Endodermal cell (in vitro differentiated cells): ENCODE measurements at regions not wholly inside any gene's neighbourhood (a gene's known extent, or its start where the extent isn't known, plus 50 kb on each side); places are given as distances from the start of the nearest gene placed in this dataset.

Experiments used
- DNase-seq: peaks from one replicate; pipeline ENCODE4 v3.0.0-alpha.2; 2017
- H3K27ac ChIP-seq: 2 replicates; pipeline ENCODE4 v1.5.1; 2013; ENCODE audit warnings: mild to moderate bottlenecking, low read depth, low read length, moderate library complexity
- H3K27me3 ChIP-seq: 2 replicates; pipeline ENCODE4 v1.6.1; 2013; ENCODE audit warnings: mild to moderate bottlenecking, low read length, moderate library complexity; ENCODE audit not compliant: insufficient read depth, control insufficient read depth, poor library complexity, severe bottlenecking
- H3K36me3 ChIP-seq: 2 replicates; pipeline ENCODE4 v1.7.0; 2013; ENCODE audit warnings: mild to moderate bottlenecking, low read length, moderate library complexity; ENCODE audit not compliant: control insufficient read depth, insufficient read depth
- H3K4me1 ChIP-seq: one replicate; pipeline ENCODE4 v1.7.0; 2013; ENCODE audit warnings: low read length; ENCODE audit not compliant: control insufficient read depth, insufficient read depth
- H3K4me3 ChIP-seq: 2 replicates; pipeline ENCODE4 v1.5.1; 2013; ENCODE audit warnings: mild to moderate bottlenecking, low read length, moderate library complexity
- H3K9ac ChIP-seq: 2 replicates; pipeline ENCODE4 v1.6.1; 2013; ENCODE audit warnings: mild to moderate bottlenecking, low read length, moderate library complexity; ENCODE audit not compliant: poor library complexity, severe bottlenecking; ENCODE audit errors: extremely low read depth
- H3K9me3 ChIP-seq: 2 replicates; pipeline ENCODE4 v1.6.1; 2013; ENCODE audit warnings: mild to moderate bottlenecking, low read length, moderate library complexity; ENCODE audit not compliant: control insufficient read depth
- H3K27ac Mint-ChIP-seq: 2 replicates; pipeline ENCODE4 v1.8.0; 2020; ENCODE audit warnings: mixed read lengths
- H3K27me3 Mint-ChIP-seq: 2 replicates; pipeline ENCODE4 v1.8.0; 2021; ENCODE audit warnings: mild to moderate bottlenecking, mixed read lengths; ENCODE audit not compliant: insufficient read depth
- H3K36me3 Mint-ChIP-seq: 2 replicates; pipeline ENCODE4 v1.8.0; 2020; ENCODE audit warnings: low read depth, mixed read lengths
- H3K4me1 Mint-ChIP-seq: 2 replicates; pipeline ENCODE4 v1.8.0; 2020; ENCODE audit warnings: mixed read lengths
- H3K4me3 Mint-ChIP-seq: 2 replicates; pipeline ENCODE4 v1.8.0; 2020; ENCODE audit warnings: mild to moderate bottlenecking, moderate library complexity, mixed read lengths
- H3K9me3 Mint-ChIP-seq: 2 replicates; pipeline ENCODE4 v1.8.0; 2020; ENCODE audit warnings: mild to moderate bottlenecking, mixed read lengths
- CTCF ChIP-seq: fragments of 200-600 bp; sonication (generic); conservative IDR thresholded peaks from 2 replicates; pipeline ENCODE4 v1.5.0; 2021; ENCODE audit warnings: antibody characterized with exemption, mild to moderate bottlenecking
- WGBS, 2 experiments: methylation state at CpG; one replicate each; pipeline versions ENCODE4 v1.1.5 to v1.1.7; 2013; ENCODE audit warnings: missing lambda C conversion rate in 2 of 2, mixed read lengths in 1 of 2; ENCODE audit not compliant: insufficient coverage in 1 of 2, insufficient read length in 1 of 2; 5-methylcytosine and 5-hydroxymethylcytosine counted together

- no peak for DNase-seq
- Histone ChIP-seq H3K27ac (no peak overlapping the region), H3K27me3 (no peaks in the 10 kb centered on the region), H3K36me3 (no peaks in the 10 kb centered on the region), H3K9me3 (peaks cover 5% of the 10 kb centered on the region), H3K4me1 (no peaks in the 10 kb centered on the region), H3K9ac (no peak overlapping the region), H3K4me3 (no peak overlapping the region)
- no peak overlapping the region for H3K4me3 Mint-ChIP-seq
- TF ChIP-seq CTCF: no peak
- no peaks in the 10 kb centered on the region for H3K27me3 Mint-ChIP-seq
- WGBS, 2 experiments: 86 to 92% methylated on average over 7 to 8 of the region's 8 CpGs
- no peaks in the 10 kb centered on the region for H3K36me3 Mint-ChIP-seq
- H3K9me3 Mint-ChIP-seq: peaks cover 27% of the 10 kb centered on the region
- H3K4me1 Mint-ChIP-seq: peaks cover 13% of the 10 kb centered on the region
- H3K27ac Mint-ChIP-seq: no peak overlapping the region
These were observed 167.4 kb downstream of the TEX36 start for GRCh38 chr10:125515571-125515970.

GRCh38 chr10:125514206-125515162 is 168.5 kb downstream of the TEX36 start:
- H3K36me3 Mint-ChIP-seq: no peaks in the 10 kb centered on the region
- no peak overlapping the region for H3K4me3 Mint-ChIP-seq
- Histone ChIP-seq H3K9ac (no peak overlapping the region), H3K4me3 (no peak overlapping the region), H3K9me3 (peaks cover 4% of the 10 kb centered on the region), H3K27ac (peak overlapping the region; percentile 44), H3K36me3 (no peaks in the 10 kb centered on the region), H3K27me3 (no peaks in the 10 kb centered on the region), H3K4me1 (no peaks in the 10 kb centered on the region)
- peaks cover 26% of the 10 kb centered on the region for H3K9me3 Mint-ChIP-seq
- no peaks in the 10 kb centered on the region for H3K27me3 Mint-ChIP-seq
- DNase-seq: no peak
- peaks cover 13% of the 10 kb centered on the region for H3K4me1 Mint-ChIP-seq
- no peak for TF ChIP-seq CTCF
- H3K27ac Mint-ChIP-seq: no peak overlapping the region
- WGBS, 2 experiments: 86 to 89% methylated on average over 15 to 17 of the region's 17 CpGs

GRCh38 chr10:125513429-125514182 is 169.4 kb downstream of the TEX36 start:
- Histone ChIP-seq H3K27me3 (no peaks in the 10 kb centered on the region), H3K36me3 (no peaks in the 10 kb centered on the region), H3K4me3 (no peak overlapping the region), H3K27ac (peak overlapping the region; percentile 44), H3K9ac (no peak overlapping the region), H3K9me3 (no peaks in the 10 kb centered on the region), H3K4me1 (no peaks in the 10 kb centered on the region)
- 83 to 84% methylated on average over 9 to 11 of the region's 11 CpGs for WGBS, 2 experiments
- no peak for DNase-seq
- peak overlapping the region; percentile 20 for H3K27ac Mint-ChIP-seq
- H3K4me1 Mint-ChIP-seq: peaks cover 13% of the 10 kb centered on the region
- H3K36me3 Mint-ChIP-seq: no peaks in the 10 kb centered on the region
- H3K27me3 Mint-ChIP-seq: no peaks in the 10 kb centered on the region
- no peak overlapping the region for H3K4me3 Mint-ChIP-seq
- peaks cover 19% of the 10 kb centered on the region for H3K9me3 Mint-ChIP-seq
- no peak for TF ChIP-seq CTCF
